HG03175 (cell line): ENCODE measurements at regions not wholly inside any gene's neighbourhood (a gene's known extent, or its start where the extent isn't known, plus 50 kb on each side); places are given as distances from the start of the nearest gene placed in this dataset.
A peak's percentile ranks its signal among the peaks of the same experiment; 100 is the strongest.

Experiments used
- ATAC-seq: cut with Tn5 transposase; IDR thresholded peaks from one replicate; pipeline ENCODE4 v1.9.1; 2021; ENCODE audit warnings: mild to moderate bottlenecking, moderate library complexity; ENCODE audit not compliant: unreplicated experiment

DNA sequence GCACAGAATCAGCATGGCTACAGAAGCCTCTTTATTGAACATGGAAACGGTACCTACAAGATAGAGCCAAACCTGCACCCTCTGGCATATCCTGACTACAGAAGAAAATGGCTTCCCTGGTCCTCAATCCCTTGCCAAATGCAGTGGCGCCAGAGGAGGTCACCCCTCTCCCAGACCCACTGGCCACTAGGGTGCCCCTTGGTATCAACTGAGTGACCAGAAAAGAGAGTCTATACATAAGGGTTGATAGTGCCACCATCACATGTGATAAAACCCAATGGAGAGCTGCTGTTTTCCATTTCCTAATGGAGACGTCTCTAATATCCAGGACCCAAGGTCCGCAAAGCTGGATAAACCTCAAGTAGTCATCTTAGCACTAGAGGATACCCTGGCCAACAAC, 52.7 kb upstream of the ALK start:
- ATAC-seq, result no peak

GRCh38 chr2:29977284-29977683, 55.9 kb upstream of the ALK start:
- ATAC-seq, result no peak

DNA sequence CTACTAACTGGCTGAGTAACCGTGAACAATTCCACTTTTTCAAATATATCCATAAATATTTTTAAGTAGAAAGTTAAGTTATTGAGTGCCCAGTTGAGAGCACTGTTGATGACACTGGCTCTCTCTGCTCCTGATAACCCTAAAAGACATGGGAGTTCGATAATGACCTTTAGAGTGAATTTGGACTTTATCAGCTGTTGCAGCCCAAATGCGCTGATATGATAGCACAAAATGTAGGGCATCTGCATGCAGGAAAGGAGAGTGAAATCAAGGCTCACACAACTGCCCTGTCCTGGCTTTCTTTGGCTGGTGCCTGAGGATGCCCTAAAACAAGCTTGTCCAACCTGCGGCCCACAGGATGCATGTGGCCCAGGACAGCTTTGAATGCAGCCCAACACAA, 60.0 kb upstream of the ALK start:
- ATAC-seq, result no peak

DNA sequence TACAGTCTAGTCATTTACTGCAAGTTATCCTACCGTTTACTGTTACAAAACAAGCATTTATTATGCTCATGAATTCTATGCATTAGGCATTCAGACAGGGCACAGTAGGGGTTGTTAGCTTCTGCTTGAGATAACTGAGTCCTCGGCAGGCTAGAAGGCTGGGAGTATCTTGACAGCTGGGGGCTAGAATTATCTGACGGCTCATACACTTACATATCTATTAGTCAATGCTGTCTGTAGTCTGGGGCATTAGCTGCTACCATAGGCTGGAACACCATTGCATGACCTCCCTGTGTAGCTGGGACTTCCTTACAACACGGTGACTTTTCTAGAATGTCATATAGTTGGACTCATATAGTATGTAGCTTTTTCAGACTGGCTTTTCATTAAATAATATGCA, 61.9 kb upstream of the ALK start:
- no peak for ATAC-seq

- no peak for ATAC-seq
Measured at GRCh38 chr2:29987146-29987545, 65.8 kb upstream of the ALK start.

GRCh38 chr2:29990129-29990528, 68.7 kb upstream of the ALK start:
- no peak for ATAC-seq

GRCh38 chr2:29991086-29991485, 69.7 kb upstream of the ALK start:
- ATAC-seq, result no peak

GRCh38 chr2:29995241-29995640, 73.9 kb upstream of the ALK start:
- no peak for ATAC-seq

DNA sequence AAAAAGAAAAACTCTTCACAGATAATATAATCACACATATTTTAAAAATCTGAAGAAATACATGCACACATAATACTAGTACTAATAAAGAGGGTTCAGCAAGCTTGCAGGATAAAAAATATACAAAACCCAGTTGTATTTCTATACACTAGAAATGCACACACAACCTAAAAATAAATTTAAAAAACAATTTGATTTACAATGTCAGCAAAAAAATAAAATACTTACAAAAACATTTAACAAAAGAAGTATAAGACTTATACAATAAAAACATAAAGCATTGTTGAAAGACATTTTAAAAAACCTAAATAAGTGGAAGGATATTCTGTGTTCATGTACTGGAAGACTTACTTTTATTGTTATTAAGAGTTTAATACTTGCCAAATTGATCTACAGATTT, 81.7 kb upstream of the ALK start:
- no peak for ATAC-seq

GRCh38 chr2:30022444-30023071, 101.2 kb upstream of the ALK start:
- peak; percentile 71 for ATAC-seq

DNA sequence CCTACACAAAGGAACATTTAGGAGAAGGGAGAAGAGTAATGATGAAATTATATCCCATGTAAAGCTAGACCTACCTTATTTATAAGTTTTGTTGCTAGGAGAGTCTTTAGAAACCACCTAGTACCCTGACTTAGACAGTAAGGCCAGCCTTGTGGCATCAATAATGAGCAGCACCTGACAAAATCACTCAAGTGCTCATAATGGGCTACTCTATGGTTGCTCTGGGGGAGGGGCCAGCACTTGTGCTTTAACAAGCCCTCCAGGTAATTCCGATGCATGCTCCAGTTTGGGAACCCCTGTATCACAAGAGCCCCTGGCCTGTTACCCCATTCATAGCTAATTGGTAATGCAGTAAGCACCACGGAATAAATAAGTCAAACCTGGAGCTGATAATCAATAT, 102.9 kb upstream of the ALK start:
- no peak for ATAC-seq

DNA sequence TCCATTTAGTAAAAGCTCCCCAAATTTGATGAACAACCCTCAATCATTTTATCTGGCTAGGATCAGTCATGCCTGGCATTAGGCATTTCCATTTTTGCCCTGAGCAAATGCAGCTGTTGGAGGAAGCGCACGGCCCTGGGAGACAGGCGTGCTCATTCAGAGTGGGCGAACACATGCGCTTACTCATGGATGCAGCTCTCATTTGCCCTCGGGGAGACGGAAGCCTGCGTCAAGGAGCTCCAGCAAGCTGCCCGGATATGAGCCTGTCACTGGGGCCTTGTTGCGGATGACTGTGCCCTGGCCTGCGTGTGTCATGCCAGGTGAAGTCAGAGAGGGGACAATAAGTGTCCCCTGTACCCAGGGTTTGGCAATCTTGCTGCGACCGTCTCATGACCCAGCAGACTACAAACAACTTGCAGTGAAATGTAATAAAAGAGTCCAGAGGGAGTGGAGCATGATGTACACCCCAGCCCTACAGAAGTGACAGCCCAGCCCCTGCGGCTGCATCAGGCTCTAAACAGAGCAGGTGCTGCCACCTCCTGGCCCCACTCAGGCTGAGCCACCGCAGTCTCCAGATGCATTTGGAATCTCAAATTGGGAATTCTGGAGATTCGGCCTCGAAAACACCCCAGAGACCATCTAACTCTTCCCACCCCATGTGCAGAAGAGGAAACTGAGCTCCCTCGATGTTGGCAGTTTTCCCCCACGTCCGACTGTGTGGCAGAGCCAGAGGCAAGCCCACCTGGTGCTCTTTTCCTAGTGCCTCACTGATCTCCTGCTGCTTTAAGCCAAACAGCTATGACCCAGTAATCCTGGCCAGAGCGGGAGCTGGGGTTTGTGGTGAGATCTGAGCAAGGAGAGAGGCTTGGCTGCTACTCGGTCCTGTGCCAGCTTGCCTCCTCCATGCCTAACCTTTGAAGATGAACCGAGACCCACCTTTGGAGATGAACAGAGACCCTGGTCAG, 105.0 kb upstream of the ALK start:
- ATAC-seq, result no peak

DNA sequence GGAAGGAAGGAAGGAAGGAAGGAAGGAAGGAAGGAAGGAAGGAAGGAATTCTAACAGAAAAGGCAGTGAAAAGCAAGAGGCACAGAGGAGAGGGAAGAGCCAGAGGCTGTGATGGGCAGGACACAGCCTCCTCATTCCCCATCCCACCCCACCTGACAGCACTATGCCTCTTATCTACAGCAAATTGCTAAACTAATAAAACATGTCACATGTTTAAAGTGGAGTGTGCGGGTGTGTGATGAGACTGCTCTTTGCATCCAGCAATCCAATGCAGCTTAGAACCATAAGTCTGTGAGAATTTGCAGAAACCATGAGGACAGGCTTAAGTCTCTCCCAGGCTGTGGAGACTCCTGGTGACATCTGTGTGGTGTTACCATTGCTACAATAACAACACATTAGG, 108.4 kb upstream of the ALK start:
- ATAC-seq, result no peak

GRCh38 chr2:30030361-30030760, 109.0 kb upstream of the ALK start:
- no peak for ATAC-seq

GRCh38 chr2:30031184-30031583, 109.8 kb upstream of the ALK start:
- ATAC-seq, result no peak

GRCh38 chr2:30034052-30034775, 112.6 kb upstream of the YPEL5 start:
- no peak for ATAC-seq

DNA sequence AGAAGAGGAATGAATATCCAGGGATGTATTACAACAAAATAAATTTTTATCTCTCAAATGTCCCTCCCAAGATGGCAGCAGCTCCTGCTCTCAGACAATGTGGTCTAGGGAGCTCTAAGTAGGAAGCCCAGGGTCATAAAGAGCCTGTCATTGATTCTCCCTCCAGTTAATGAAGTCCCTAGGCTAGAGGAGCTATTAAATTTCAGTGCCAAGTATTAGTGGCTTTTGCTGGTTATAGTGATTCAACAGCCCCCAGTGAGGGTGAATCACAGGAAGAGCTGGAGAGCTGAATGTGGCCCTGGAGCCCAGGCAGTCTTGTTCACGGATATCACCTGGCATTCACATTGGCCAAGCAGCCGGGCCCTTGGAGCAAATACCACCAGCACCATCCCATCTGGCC, 109.8 kb upstream of the YPEL5 start:
- no peak for ATAC-seq

GRCh38 chr2:30038419-30038818, 108.4 kb upstream of the YPEL5 start:
- ATAC-seq, result no peak

DNA sequence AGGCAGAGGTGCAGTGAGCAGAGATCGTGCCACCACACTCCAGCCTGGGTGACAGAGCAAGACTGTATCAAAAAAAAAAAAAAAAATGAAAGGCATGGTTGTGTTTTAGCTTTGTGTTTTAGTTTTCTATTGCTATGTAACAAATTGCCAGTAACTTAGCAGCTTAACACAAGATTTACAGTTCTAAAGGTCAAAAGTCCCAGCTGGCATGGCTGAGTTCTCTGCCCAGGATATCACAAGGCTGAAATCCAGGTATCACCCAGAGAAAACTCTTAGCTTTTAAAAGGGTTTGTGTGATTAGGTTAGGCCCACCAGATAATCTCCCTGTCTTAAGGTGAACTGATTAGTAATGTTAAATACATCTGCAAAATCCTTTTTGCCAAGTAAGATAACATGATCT, 107.7 kb upstream of the YPEL5 start:
- ATAC-seq, result no peak

DNA sequence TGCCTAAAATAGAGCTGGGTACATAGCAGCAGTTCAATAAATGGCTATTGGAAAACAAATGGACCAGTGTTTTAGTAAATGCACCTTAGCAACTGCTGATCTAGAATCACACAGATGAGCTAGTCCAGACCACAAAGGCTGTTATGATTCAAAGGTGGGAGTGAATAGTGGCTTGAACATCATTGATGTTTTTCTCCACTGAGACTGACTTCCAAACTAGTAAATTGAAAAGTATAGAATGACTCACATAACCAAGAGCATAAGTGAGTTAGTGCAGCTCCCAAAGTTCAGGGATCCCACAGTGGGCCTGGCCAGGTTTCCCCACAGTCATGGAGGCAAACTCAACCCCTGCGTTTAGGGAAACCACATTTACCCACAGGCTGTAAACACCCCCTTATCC, 106.7 kb upstream of the YPEL5 start:
- no peak for ATAC-seq

DNA sequence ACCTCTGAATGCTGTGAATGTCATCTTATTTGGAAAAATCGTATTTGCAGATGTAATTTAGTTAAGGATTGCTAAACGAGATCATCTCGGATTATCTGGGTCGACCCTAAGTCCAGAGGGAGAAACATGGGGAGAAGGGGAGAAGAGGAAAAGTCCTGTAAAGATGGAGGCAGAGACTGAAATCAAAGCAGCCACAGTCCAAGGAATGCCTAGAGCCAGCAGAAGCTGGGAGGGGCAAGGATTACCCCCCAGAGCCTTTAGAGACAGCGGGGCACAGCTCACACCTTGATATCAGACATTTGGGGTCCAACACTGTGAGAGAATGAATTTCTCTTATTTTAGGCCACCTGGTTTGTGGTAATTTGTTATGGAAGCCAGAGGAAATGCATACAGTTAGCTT, 104.9 kb upstream of the YPEL5 start:
- no peak for ATAC-seq

- no peak for ATAC-seq
Measured at GRCh38 chr2:30046396-30046795, 100.4 kb upstream of the YPEL5 start.
